ENCODE measurements at regions not wholly inside any gene's neighbourhood (a gene's known extent, or its start where the extent isn't known, plus 50 kb on each side); places are given as distances from the start of the nearest gene placed in this dataset.

DNA sequence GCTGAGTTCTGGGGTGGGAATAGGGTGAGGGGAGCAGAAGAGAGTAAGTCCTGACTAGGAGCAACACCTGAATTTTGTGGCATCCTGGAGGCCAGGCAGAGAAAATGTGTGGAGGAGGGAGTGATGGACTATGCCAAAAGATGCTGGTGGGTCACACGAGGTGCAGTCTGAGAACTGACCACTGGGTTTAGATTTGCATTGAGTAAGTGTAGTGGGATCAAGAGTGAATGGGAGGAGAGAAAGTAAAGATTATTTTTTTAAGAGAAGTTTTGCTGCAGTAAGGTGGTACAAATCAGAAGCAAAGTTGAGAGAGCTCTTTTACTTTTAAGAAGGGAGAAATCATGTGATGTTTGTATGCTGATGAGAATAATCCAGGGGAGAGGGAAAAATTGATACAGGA lies 405.1 kb downstream of the DLEU7 start:
- ATAC-seq (ENCODE audit: low read depth) (no peak), DNase-seq (no peak)
- Histone ChIP-seq H2AFZ (replicated peaks; ENCODE audit: low read length, poor library complexity) (no peak overlapping the region), H2BK20ac (ENCODE audit: low read depth, low read length) (0 out of 2 replicates have a peak overlapping the region, but pooled peaks have one; percentile 24), H3K27me3 (ENCODE audit: control insufficient read depth, insufficient read depth, low read length) (no peaks in the 10 kb centered on the region), H4K5ac (ENCODE audit: low read depth, low read length) (peak overlapping the region; percentile 7; the same call in 1 of the 2 replicates), H3K4me1 (ENCODE audit: control insufficient read depth, insufficient read depth, low read length) (peaks cover 5% of the 10 kb centered on the region), H3K4me3 (ENCODE audit: insufficient read depth, low read depth, low read length) (no peak overlapping the region), H3K27ac (ENCODE audit: insufficient read depth, low read length) (no peak overlapping the region), H3K18ac (ENCODE audit: low read depth, low read length) (peak overlapping the region; percentile 20; the same call in 1 of the 2 replicates), H4K8ac (ENCODE audit: low read depth in 2 of 2, low read length in 2 of 2) (no peak overlapping the region), H3K36me3 (ENCODE audit: control insufficient read depth, insufficient read depth, low read length) (no peaks in the 10 kb centered on the region), H3K4me2 (ENCODE audit: low read depth, low read length) (no peak overlapping the region), H3K14ac (replicated peaks; ENCODE audit: low read depth, low read length) (no peak overlapping the region; the same call in 1 of the 2 replicates), H2AK5ac (ENCODE audit: low read depth, low read length) (0 out of 2 replicates have a peak overlapping the region, but pooled peaks have one; percentile 5), H3K56ac (ENCODE audit: extremely low read depth, insufficient read depth, low read length) (no peak overlapping the region; the same call in 1 of the 2 replicates), H3K9ac (ENCODE audit: low read depth, low read length) (no peak overlapping the region), H4K91ac (ENCODE audit: insufficient read depth, low read depth, low read length) (peak overlapping the region; percentile 41), H4K20me1 (ENCODE audit: insufficient read depth, low read length) (no peaks in the 10 kb centered on the region), H3K79me1 (ENCODE audit: low read depth in 1 of 2, low read length in 2 of 2) (no peaks in the 10 kb centered on the region), H2AK9ac (replicated peaks; ENCODE audit: low read depth, low read length, poor library complexity) (no peak overlapping the region), H2BK120ac (ENCODE audit: low read depth, low read length) (peak overlapping the region; percentile 43), H3K23ac (ENCODE audit: low read depth, low read length) (no peak overlapping the region), H3K9me3 (ENCODE audit: control insufficient read depth, insufficient read depth, low read length) (0 out of 2 replicates have a peak, but pooled peaks cover 3% of the 10 kb centered on the region), H3K4ac (ENCODE audit: low read depth, low read length) (peak overlapping the region; percentile 45; the same call in 1 of the 2 replicates), H2BK15ac (ENCODE audit: low read depth, low read length) (0 out of 3 replicates have a peak overlapping the region, but pooled peaks have one; percentile 1), H3K9me1 (ENCODE audit: insufficient read depth, low read length) (peaks cover 3% of the 10 kb centered on the region; the same call in 1 of the 2 replicates), H2BK5ac (ENCODE audit: low read depth, low read length, poor library complexity, severe bottlenecking) (no peak overlapping the region)
- 80% methylated on average over 1 of the region's 1 CpG; no CpG with 5 or more reads in 1 of the 2 experiments for WGBS, 2 experiments (ENCODE audit: extremely low coverage in 2 of 2, insufficient read length in 1 of 2)
- BruUV-seq (replicated peaks), result no TSS peak
- in situ Hi-C loops (cut with MboI; ENCODE audit: low sequenced_read_pairs), result no loop called here
- ChIA-PET CTCF (no interaction called here), POLR2A (ENCODE audit: unreplicated experiment) (no interaction called here)
- intact Hi-C loops (cut with micrococcal nuclease), result loop anchor here (5.0 to 10.0 kb wide), 2 partner anchors 79 to 366 kb away; no protein-coding TSS in a partner anchor
- no peak for TF ChIP-seq SMC3 (IDR thresholded peaks at IDR 0.05; ENCODE audit: low read depth, low read length)
- TF ChIP-seq CHD1 (IDR thresholded peaks at IDR 0.05; ENCODE audit: low read depth, low read length), result no peak
- no peak for TF ChIP-seq MAFK (IDR thresholded peaks at IDR 0.05; ENCODE audit: low read depth, low read length)
- no peak for TF ChIP-seq MXI1 (IDR thresholded peaks at IDR 0.05; ENCODE audit: borderline replicate concordance, low read depth, low read length)
- TF ChIP-seq NFE2L2 (IDR thresholded peaks at IDR 0.05; ENCODE audit: low read depth, low read length), result no peak
- TF ChIP-seq POLR2A (IDR thresholded peaks at IDR 0.05; ENCODE audit: low read depth, low read length), result no peak
- no peak for TF ChIP-seq RAD21 (IDR thresholded peaks at IDR 0.05; ENCODE audit: low read length)
- dilution Hi-C loops (cut with HindIII; ENCODE audit: low sequenced_read_pairs, unreplicated experiment), result no loop called here
